HEK293 (cell line): ENCODE measurements at regions not wholly inside any gene's neighbourhood (a gene's known extent, or its start where the extent isn't known, plus 50 kb on each side); places are given as distances from the start of the nearest gene placed in this dataset.
"Not testable (repeated sequence)": the region's sequence is repeated elsewhere in the genome, so short reads cannot be mapped to it uniquely, and the experiment has no call there.

Experiments used
- CTCF ChIP-seq: fragments of 450-650 bp; formaldehyde crosslinking; IDR thresholded peaks from 2 replicates; pipeline ENCODE4 v1.5.1; 2016; ENCODE audit warnings: missing biosample characterization, missing genetic modification characterization
- ZNF274 ChIP-seq, 2 experiments: fragments of 200-500 bp in 1 of 2; fragments of 450-650 bp in 1 of 2; sonication (Bioruptor generic) in 1 of 2; formaldehyde crosslinking in 1 of 2; IDR thresholded peaks; 2 replicates each; pipeline versions ENCODE4 v1.5.1 to v1.6.1; 2014 to 2016; ENCODE audit warnings: borderline replicate concordance in 1 of 2, inconsistent platforms in 1 of 2, low read length in 1 of 2, missing biosample characterization in 1 of 2, missing genetic modification characterization in 1 of 2
- ZSCAN16 ChIP-seq: fragments of 450-650 bp; formaldehyde crosslinking; IDR thresholded peaks from 2 replicates; pipeline ENCODE4 v1.5.1; 2016; ENCODE audit warnings: missing biosample characterization, missing genetic modification characterization
- TF ChIP-seq, protein P1 (sequence below): sonication (generic); formaldehyde crosslinking; IDR thresholded peaks from 2 replicates; pipeline ENCODE4 v1.8.1; 2022; ENCODE audit warnings: mild to moderate bottlenecking, moderate library complexity, missing genetic modification reagents

GRCh38 chr6:30807566-30807965, 63.2 kb upstream of the IER3 start:
- not testable (repeated sequence) for TF ChIP-seq CTCF; ZNF274 (IDR thresholded peaks at IDR 0.05; ENCODE audit: low read length); ZNF274 (tag by site-specific recombination; IDR thresholded peaks at IDR 0.05; ENCODE audit: borderline replicate concordance); ZSCAN16
- TF ChIP-seq, protein P1, sequence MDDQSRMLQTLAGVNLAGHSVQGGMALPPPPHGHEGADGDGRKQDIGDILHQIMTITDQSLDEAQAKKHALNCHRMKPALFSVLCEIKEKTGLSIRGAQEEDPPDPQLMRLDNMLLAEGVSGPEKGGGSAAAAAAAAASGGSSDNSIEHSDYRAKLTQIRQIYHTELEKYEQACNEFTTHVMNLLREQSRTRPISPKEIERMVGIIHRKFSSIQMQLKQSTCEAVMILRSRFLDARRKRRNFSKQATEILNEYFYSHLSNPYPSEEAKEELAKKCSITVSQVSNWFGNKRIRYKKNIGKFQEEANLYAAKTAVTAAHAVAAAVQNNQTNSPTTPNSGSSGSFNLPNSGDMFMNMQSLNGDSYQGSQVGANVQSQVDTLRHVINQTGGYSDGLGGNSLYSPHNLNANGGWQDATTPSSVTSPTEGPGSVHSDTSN (CRISPR knock-in tag) = not testable (repeated sequence)
